HepG2 (cell line): ENCODE measurements at regions not wholly inside any gene's neighbourhood (a gene's known extent, or its start where the extent isn't known, plus 50 kb on each side); places are given as distances from the start of the nearest gene placed in this dataset.

Experiments used
- ATAC-seq: fragments of 200-7000 bp; cut with Tn5 transposase; 3 replicates; pipeline ENCODE4 v1.9.1; 2020; ENCODE audit warnings: mild to moderate bottlenecking, moderate library complexity
- BruUV-seq: library from RNA; stranded (reverse); fragments of 400-500 nt; replicated peaks from 2 replicates; lab custom pipeline; 2021; lab: Mats Ljungman, UMichigan
- CTCF ChIA-PET: fragments of 300-600 bp; formaldehyde crosslinking; extraction: SDS; loops from one replicate; lab custom pipeline; 2021; ENCODE audit warnings: low total read pairs, inconsistent platforms, low intra/inter-chr PET ratio; lab: Yijun Ruan, JAX
- POLR2A ChIA-PET: fragments of 350-600 bp; sonication (Branson Sonifier 250); formaldehyde crosslinking; loops from one replicate; lab custom pipeline; 2020; ENCODE audit warnings: antibody characterized with exemption, inconsistent platforms; lab: Yijun Ruan, JAX
- DNase-seq: peaks from one replicate; pipeline ENCODE4 v3.0.0-alpha.2; 2015; ENCODE audit warnings: low spot score
- FAIRE-seq: peaks from 3 replicates; lab custom pipeline; 2011; peaks lifted over from hg19 to GRCh38; lab: Jason Lieb, UNC
- H2AFZ ChIP-seq: one replicate; pipeline ENCODE4 v1.6.1; 2011; ENCODE audit warnings: low read length, inconsistent platforms
- H3K27ac ChIP-seq: fragments of 300-600 bp; 3 replicates; pipeline ENCODE4 v1.8.0; 2011; ENCODE audit warnings: mixed run types, mild to moderate bottlenecking, mixed read lengths, low read length, inconsistent platforms; ENCODE audit not compliant: insufficient read depth; ENCODE audit errors: extremely low read length
- H3K27me3 ChIP-seq, 2 experiments: fragments of 200-600 bp in 1 of 2; 2 replicates in 1 of 2; 3 replicates in 1 of 2; pipeline versions ENCODE4 v1.6.0 to v1.8.0; 2011; ENCODE audit warnings: low read length in 2 of 2, mild to moderate bottlenecking in 2 of 2, moderate library complexity in 2 of 2, inconsistent platforms in 1 of 2; ENCODE audit not compliant: insufficient read depth in 2 of 2, control insufficient read depth in 1 of 2
- H3K36me3 ChIP-seq, 2 experiments: fragments of 200-600 bp in 1 of 2; replicated peaks in 1 of 2; 2 replicates in 1 of 2; 3 replicates in 1 of 2; pipeline versions ENCODE4 v1.5.1 to v1.8.0; 2011; ENCODE audit warnings: low read length in 2 of 2, inconsistent platforms in 1 of 2; ENCODE audit not compliant: insufficient read depth in 2 of 2, control insufficient read depth in 1 of 2
- H3K4me1 ChIP-seq: 2 replicates; pipeline ENCODE4 v1.5.1; 2012; ENCODE audit warnings: low read length, inconsistent platforms; ENCODE audit not compliant: insufficient read depth
- H3K4me2 ChIP-seq: 2 replicates; pipeline ENCODE4 v1.6.0; 2011; ENCODE audit warnings: low read depth, low read length, inconsistent platforms
- H3K4me3 ChIP-seq, 3 experiments: fragments of 200-600 bp in 1 of 3; sonication (generic), shearing (Covaris generic) in 1 of 3; replicated peaks in 1 of 3; 2 replicates each; pipeline ENCODE4 v1.5.1; 2011 to 2016; ENCODE audit warnings: low read length in 3 of 3, inconsistent platforms in 2 of 3, low read depth in 2 of 3, mild to moderate bottlenecking in 2 of 3, control low read depth in 1 of 3, mixed read lengths in 1 of 3; ENCODE audit not compliant: insufficient read depth in 1 of 3
- H3K79me2 ChIP-seq: one replicate; pipeline ENCODE4 v1.6.1; 2011; ENCODE audit warnings: low read length, inconsistent platforms; ENCODE audit not compliant: insufficient read depth
- H3K9ac ChIP-seq: 2 replicates; pipeline ENCODE4 v1.6.0; 2011; ENCODE audit warnings: mild to moderate bottlenecking, low read depth, low read length, inconsistent platforms; ENCODE audit not compliant: insufficient read depth
- H3K9me3 ChIP-seq: 2 replicates; pipeline ENCODE4 v1.5.1; 2012; ENCODE audit warnings: mild to moderate bottlenecking, low read length
- H4K20me1 ChIP-seq: 2 replicates; pipeline ENCODE4 v1.6.0; 2011; ENCODE audit warnings: inconsistent platforms, mild to moderate bottlenecking, low read length, moderate library complexity; ENCODE audit not compliant: insufficient read depth
- ASH2L ChIP-seq: fragments of 300-600, 200-600 bp; sonication (generic); IDR thresholded peaks from 2 replicates; pipeline ENCODE4 v1.7.0; 2017; ENCODE audit warnings: low read depth, mild to moderate bottlenecking, moderate library complexity, mixed read lengths, low read length; ENCODE audit not compliant: insufficient read length
- ATAD3A ChIP-seq: sonication (generic); formaldehyde crosslinking; IDR thresholded peaks from 2 replicates; pipeline ENCODE4 v1.4.0; 2020; ENCODE audit warnings: missing genetic modification reagents
- DBP ChIP-seq: sonication (generic); formaldehyde crosslinking; IDR thresholded peaks from 2 replicates; pipeline ENCODE4 v1.4.0; 2020; ENCODE audit warnings: missing genetic modification reagents; ENCODE audit errors: not compliant biosample characterization
- ESRRA ChIP-seq: sonication (generic); formaldehyde crosslinking; IDR thresholded peaks from 2 replicates; pipeline ENCODE4 v1.5.1; 2020; ENCODE audit warnings: mild to moderate bottlenecking, low read depth, missing genetic modification reagents
- FOXP1 ChIP-seq, 2 experiments: fragments of 450-650 bp in 1 of 2; IDR thresholded peaks; 2 replicates each; pipeline ENCODE4 v1.6.1; 2017 to 2018; ENCODE audit warnings: antibody characterized with exemption in 1 of 2
- HMG20B ChIP-seq: conservative IDR thresholded peaks from 2 replicates; pipeline ENCODE4 v1.6.1; 2016; ENCODE audit warnings: missing genetic modification reagents, missing compliant biosample characterization
- POLR2A ChIP-seq, 2 experiments: IDR thresholded peaks; 2 replicates each; pipeline ENCODE4 v1.6.1; 2011; ENCODE audit warnings: low read depth in 2 of 2, low read length in 2 of 2, mild to moderate bottlenecking in 1 of 2, moderate library complexity in 1 of 2; ENCODE audit not compliant: insufficient read depth in 1 of 2
- REL ChIP-seq: sonication (generic); formaldehyde crosslinking; conservative IDR thresholded peaks from 2 replicates; pipeline ENCODE4 v1.8.0; 2022; ENCODE audit warnings: mild to moderate bottlenecking, missing genetic modification reagents, moderate library complexity
- RFX1 ChIP-seq: fragments of 450-650 bp; IDR thresholded peaks from 2 replicates; pipeline ENCODE4 v1.6.1; 2017
- SOX5 ChIP-seq: IDR thresholded peaks from 2 replicates; pipeline ENCODE4 v1.6.1; 2016; ENCODE audit warnings: borderline replicate concordance
- ZFAT ChIP-seq: sonication (generic); formaldehyde crosslinking; conservative IDR thresholded peaks from 2 replicates; pipeline ENCODE4 v1.8.1; 2023; ENCODE audit warnings: missing genetic modification reagents, inconsistent platforms
- ZNF12 ChIP-seq: sonication (generic); formaldehyde crosslinking; IDR thresholded peaks from 2 replicates; pipeline ENCODE4 v1.5.0; 2020; ENCODE audit warnings: missing genetic modification reagents
- ZNF24 ChIP-seq: fragments of 450-650 bp; IDR thresholded peaks from 2 replicates; pipeline ENCODE4 v1.6.1; 2017; ENCODE audit warnings: antibody characterized with exemption, mild to moderate bottlenecking
- ZNF280D ChIP-seq: sonication (generic); formaldehyde crosslinking; IDR thresholded peaks from 2 replicates; pipeline ENCODE4 v1.5.1; 2020; ENCODE audit warnings: mild to moderate bottlenecking, missing genetic modification reagents
- ZNF33B ChIP-seq: sonication (generic); formaldehyde crosslinking; IDR thresholded peaks from 2 replicates; pipeline ENCODE4 v1.5.1; 2020; ENCODE audit warnings: mild to moderate bottlenecking, missing genetic modification reagents
- ZNF343 ChIP-seq: sonication (generic); formaldehyde crosslinking; IDR thresholded peaks from 2 replicates; pipeline ENCODE4 v1.4.0; 2020; ENCODE audit warnings: mild to moderate bottlenecking, missing genetic modification reagents
- ZNF546 ChIP-seq: sonication (generic); formaldehyde crosslinking; conservative IDR thresholded peaks from 2 replicates; pipeline ENCODE4 v1.8.1; 2023; ENCODE audit warnings: mild to moderate bottlenecking, missing genetic modification reagents
- ZNF572 ChIP-seq: sonication (generic); formaldehyde crosslinking; IDR thresholded peaks from 2 replicates; pipeline ENCODE4 v1.5.1; 2020; ENCODE audit warnings: mild to moderate bottlenecking, missing genetic modification reagents
- ZNF770 ChIP-seq: sonication (generic); formaldehyde crosslinking; IDR thresholded peaks from 2 replicates; pipeline ENCODE4 v1.5.0; 2020; ENCODE audit warnings: mild to moderate bottlenecking, missing genetic modification reagents
- ZSCAN5A ChIP-seq: sonication (generic); formaldehyde crosslinking; IDR thresholded peaks from 2 replicates; pipeline ENCODE4 v1.8.0; 2022; ENCODE audit warnings: mild to moderate bottlenecking, missing genetic modification reagents, borderline replicate concordance
- WGBS: methylation state at CpG from one replicate; pipeline ENCODE4 v1.1.6; 2017; ENCODE audit warnings: low lambda C conversion rate; 5-methylcytosine and 5-hydroxymethylcytosine counted together
- in situ Hi-C: cut with HindIII; loops from 2 replicates; pipeline ENCODE4 v1.10.0; 2017; ENCODE audit warnings: low pct_unique_long_range_greater_than_20kb; ENCODE audit not compliant: extremely low pct_ligation_motif_present
- intact Hi-C: fragments of 100-400 bp; cut with micrococcal nuclease; formaldehyde crosslinking; loops from one replicate; pipeline ENCODE4 v1.10.0; 2022; ENCODE audit not compliant: unreplicated experiment

- no TSS peak for BruUV-seq
- peak; percentile 93 for ATAC-seq
- Histone ChIP-seq H3K79me2 (no peaks in the 10 kb centered on the region), H4K20me1 (no peaks in the 10 kb centered on the region), H3K4me3 (no peak overlapping the region), H3K9ac (no peak overlapping the region), H3K4me1 (peaks cover 59% of the 10 kb centered on the region), H3K4me2 (0 out of 2 replicates have a peak overlapping the region, but pooled peaks have one; percentile 4), H3K27ac (peak overlapping the region; percentile 14), H3K27me3 (no peaks in the 10 kb centered on the region), H3K36me3 (no peaks in the 10 kb centered on the region), H3K9me3 (no peaks in the 10 kb centered on the region), H2AFZ (no peak overlapping the region)
- FAIRE-seq, result peak; percentile 60
- peak; percentile 78 for DNase-seq
- 11% methylated on average over 1 of the region's 1 CpG for WGBS
- ChIA-PET POLR2A (interaction anchor here (0.7 to 4.4 kb wide), 4 partner anchors 9 to 317 kb away, joined by 3 to 30 read pairs (median 4); partner anchors contain the start of gene TGFBR2), CTCF (no interaction called here)
- intact Hi-C loops, result no loop called here
- in situ Hi-C loops, result no loop called here
- TF ChIP-seq ZNF546 (no peak), ZNF770 (CRISPR knock-in tag) (no peak), ZNF280D (CRISPR knock-in tag) (0 out of 2 replicates have a peak, but pooled peaks have one; percentile 55), HMG20B (CRISPR knock-in tag) (no peak), RFX1 (no peak), ZNF12 (CRISPR knock-in tag) (no peak), ZNF572 (no peak), SOX5 (CRISPR knock-in tag) (peak; percentile 85), ZFAT (no peak), REL (CRISPR knock-in tag) (no peak), ZSCAN5A (CRISPR knock-in tag) (no peak), ZNF33B (no peak), ZNF24 (no peak), ASH2L (no peak), POLR2A (IDR thresholded peaks at IDR 0.05; ENCODE audit: insufficient read depth in 1 of 2, low read depth in 2 of 2, low read length in 2 of 2) (no peak), ATAD3A (CRISPR knock-in tag) (no peak), ZNF343 (CRISPR knock-in tag) (no peak), ESRRA (CRISPR knock-in tag) (no peak), FOXP1 (IDR thresholded peaks at IDR 0.05) (no peak), FOXP1 (CRISPR knock-in tag; IDR thresholded peaks at IDR 0.05) (peak; percentile 63), DBP (CRISPR knock-in tag) (no peak)
Observed at GRCh38 chr3:30289324-30289723, 317.1 kb upstream of the TGFBR2 start.
